Subcutaneous abdominal adipose tissue (tissue), 5 donors: ENCODE measurements at regions not wholly inside any gene's neighbourhood (a gene's known extent, or its start where the extent isn't known, plus 50 kb on each side); places are given as distances from the start of the nearest gene placed in this dataset.

Experiments used
- H3K27ac ChIP-seq: one replicate; pipeline ENCODE4 v1.7.0; 2013; ENCODE audit warnings: low read depth, mild to moderate bottlenecking, inconsistent platforms, low read length, moderate library complexity
- H3K27me3 ChIP-seq, 5 donors: one replicate each; pipeline ENCODE4 v1.7.0; 2013; ENCODE audit warnings: low read length in 5 of 5, inconsistent platforms in 1 of 5; ENCODE audit not compliant: control insufficient read depth in 5 of 5, insufficient read depth in 4 of 5
- H3K36me3 ChIP-seq, 5 donors: one replicate each; pipeline ENCODE4 v1.7.0; 2013; ENCODE audit warnings: low read length in 5 of 5; ENCODE audit not compliant: control insufficient read depth in 5 of 5, insufficient read depth in 5 of 5
- H3K4me1 ChIP-seq, 5 donors: one replicate each; pipeline ENCODE4 v1.7.0; 2013; ENCODE audit warnings: low read length in 5 of 5, mild to moderate bottlenecking in 3 of 5, moderate library complexity in 1 of 5; ENCODE audit not compliant: control insufficient read depth in 5 of 5, insufficient read depth in 5 of 5
- H3K4me3 ChIP-seq, 5 donors: one replicate each; pipeline ENCODE4 v1.7.0; 2013; ENCODE audit warnings: low read length in 5 of 5, low read depth in 1 of 5
- H3K9ac ChIP-seq, 5 donors: one replicate each; pipeline ENCODE4 v1.7.0; 2013; ENCODE audit warnings: low read length in 5 of 5, mild to moderate bottlenecking in 4 of 5, moderate library complexity in 3 of 5
- H3K9me3 ChIP-seq, 5 donors: one replicate each; pipeline ENCODE4 v1.7.0; 2013; ENCODE audit warnings: low read length in 5 of 5; ENCODE audit not compliant: control insufficient read depth in 5 of 5
- donor health status: healthy.
- donor health status: healthy.
- donor health status: healthy.
- donor health status: healthy.
- donor health status: healthy.

GRCh38 chr13:74623761-74624160, 489.6 kb upstream of the KLF12 start:
- Histone ChIP-seq H3K4me1 (no peaks in the 10 kb centered on the region), H3K27me3 (no peaks in the 10 kb centered on the region), H3K36me3 (no peaks in the 10 kb centered on the region), H3K9ac (no peak overlapping the region), H3K27ac (no peak overlapping the region), H3K4me3 (no peak overlapping the region), H3K9me3 (no peaks in the 10 kb centered on the region)

GRCh38 chr13:74622284-74622683, 488.1 kb upstream of the KLF12 start:
- no peak overlapping the region for H3K27ac ChIP-seq
- H3K27me3 ChIP-seq: no peaks in the 10 kb centered on the region
- H3K4me3 ChIP-seq: no peak overlapping the region
- no peaks in the 10 kb centered on the region for H3K9me3 ChIP-seq
- H3K36me3 ChIP-seq: no peaks in the 10 kb centered on the region
- H3K4me1 ChIP-seq: no peaks in the 10 kb centered on the region
- no peak overlapping the region for H3K9ac ChIP-seq

GRCh38 chr13:74620711-74621110, 486.5 kb upstream of the KLF12 start:
- no peaks in the 10 kb centered on the region for H3K27me3 ChIP-seq
- H3K9ac ChIP-seq: no peak overlapping the region
- H3K4me3 ChIP-seq: no peak overlapping the region
- H3K27ac ChIP-seq: no peak overlapping the region
- no peaks in the 10 kb centered on the region for H3K4me1 ChIP-seq
- no peaks in the 10 kb centered on the region for H3K36me3 ChIP-seq
- H3K9me3 ChIP-seq: no peaks in the 10 kb centered on the region

GRCh38 chr13:74620308-74620707, 486.1 kb upstream of the KLF12 start:
- Histone ChIP-seq H3K9ac (no peak overlapping the region), H3K4me1 (no peaks in the 10 kb centered on the region), H3K27ac (no peak overlapping the region), H3K27me3 (no peaks in the 10 kb centered on the region), H3K9me3 (no peaks in the 10 kb centered on the region), H3K36me3 (no peaks in the 10 kb centered on the region), H3K4me3 (no peak overlapping the region)

- Histone ChIP-seq H3K9ac (no peak overlapping the region), H3K27ac (no peak overlapping the region), H3K9me3 (peaks cover 0 to 9% (median 0%) of the 10 kb centered on the region in 5 donors), H3K4me1 (no peaks in the 10 kb centered on the region), H3K27me3 (no peaks in the 10 kb centered on the region), H3K36me3 (no peaks in the 10 kb centered on the region), H3K4me3 (no peak overlapping the region)
Observed at GRCh38 chr13:74597526-74597925, 463.3 kb upstream of the KLF12 start.

- H3K4me3 ChIP-seq: no peak overlapping the region
- H3K27me3 ChIP-seq: no peaks in the 10 kb centered on the region
- H3K36me3 ChIP-seq: no peaks in the 10 kb centered on the region
- H3K9me3 ChIP-seq: peaks cover 0 to 9% (median 0%) of the 10 kb centered on the region in 5 donors
- H3K27ac ChIP-seq: no peak overlapping the region
- H3K4me1 ChIP-seq: no peaks in the 10 kb centered on the region
- no peak overlapping the region for H3K9ac ChIP-seq
Observed at GRCh38 chr13:74596691-74597090, 462.5 kb upstream of the KLF12 start.

DNA sequence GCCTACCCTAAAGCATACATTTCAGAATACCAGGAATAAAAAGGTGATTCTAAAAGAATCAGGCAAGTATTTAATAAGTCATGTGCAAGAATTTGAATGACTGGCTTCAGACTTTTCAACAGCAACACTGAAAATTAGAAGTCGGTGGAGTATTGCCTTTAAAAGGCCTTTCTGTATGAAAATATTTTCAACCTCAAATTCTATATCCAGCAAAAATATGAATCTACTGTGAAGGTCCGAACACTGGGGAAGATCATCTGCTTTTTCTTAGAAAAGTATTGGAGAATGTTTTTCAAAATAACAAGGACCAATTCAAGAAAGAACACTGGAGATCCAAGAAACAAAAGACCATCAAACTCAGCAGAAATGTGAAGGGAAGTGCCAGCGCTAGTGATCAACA, 459.5 kb upstream of the KLF12 start:
- H3K9me3 ChIP-seq: peaks cover 0 to 9% (median 0%) of the 10 kb centered on the region in 5 donors
- H3K4me1 ChIP-seq: no peaks in the 10 kb centered on the region

DNA sequence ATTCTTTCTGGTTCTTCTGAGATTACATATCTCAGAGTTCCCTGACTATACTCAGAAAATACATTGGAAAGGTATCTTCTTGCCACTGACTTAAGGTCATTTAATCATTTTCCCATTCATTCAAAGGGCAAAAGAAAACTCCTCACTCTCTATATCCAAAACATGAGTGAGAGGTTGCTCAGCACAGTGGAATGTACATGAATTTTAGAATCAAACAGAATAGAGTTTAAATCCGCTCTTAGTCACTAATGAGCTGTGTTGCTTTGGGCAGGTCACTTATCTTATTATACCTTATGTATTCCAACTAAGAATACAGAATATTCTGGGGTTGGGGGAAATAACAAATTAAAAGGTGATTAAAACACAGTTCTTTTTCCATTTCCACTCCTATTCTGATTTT, 452.6 kb upstream of the KLF12 start:
- Histone ChIP-seq H3K27ac (no peak overlapping the region), H3K4me1 (no peaks in the 10 kb centered on the region), H3K9me3 (no peaks in the 10 kb centered on the region), H3K9ac (no peak overlapping the region), H3K4me3 (no peak overlapping the region), H3K36me3 (no peaks in the 10 kb centered on the region), H3K27me3 (no peaks in the 10 kb centered on the region)

More for the DNA sequence above, 459.5 kb upstream of the KLF12 start:
- H3K9ac ChIP-seq: no peak overlapping the region
- no peak overlapping the region for H3K27ac ChIP-seq
- H3K36me3 ChIP-seq: no peaks in the 10 kb centered on the region
- H3K4me3 ChIP-seq: no peak overlapping the region
- no peaks in the 10 kb centered on the region for H3K27me3 ChIP-seq

GRCh38 chr13:74576420-74576819, 442.2 kb upstream of the KLF12 start:
- H3K36me3 ChIP-seq: no peaks in the 10 kb centered on the region
- no peak overlapping the region for H3K9ac ChIP-seq
- H3K4me1 ChIP-seq: peaks cover 0 to 18% (median 13%) of the 10 kb centered on the region in 5 donors
- peak overlapping the region in 1 of 5 donors; percentile 66 for H3K4me3 ChIP-seq
- no peak overlapping the region for H3K27ac ChIP-seq
- H3K27me3 ChIP-seq: no peaks in the 10 kb centered on the region
- no peaks in the 10 kb centered on the region for H3K9me3 ChIP-seq

- Histone ChIP-seq H3K4me1 (peaks cover 0 to 18% (median 13%) of the 10 kb centered on the region in 5 donors), H3K9ac (no peak overlapping the region), H3K27ac (no peak overlapping the region), H3K36me3 (no peaks in the 10 kb centered on the region), H3K27me3 (no peaks in the 10 kb centered on the region), H3K4me3 (peak overlapping the region; percentile 52 to 66 (median 57)), H3K9me3 (no peaks in the 10 kb centered on the region)
Observed at GRCh38 chr13:74575729-74576125, 441.5 kb upstream of the KLF12 start.
